Left lung (tissue), 4 donors: ENCODE measurements at regions not wholly inside any gene's neighbourhood (a gene's known extent, or its start where the extent isn't known, plus 50 kb on each side); places are given as distances from the start of the nearest gene placed in this dataset.

ENCODE experiments used
- ATAC-seq: fragments of 200-7000 bp; cut with Tn5 transposase; one replicate; pipeline ENCODE4 v1.9.1; 2020; ENCODE audit warnings: moderate library complexity
- DNase-seq, 4 donors: peaks; one replicate each; pipeline ENCODE4 v3.0.0-alpha.2; 2013 to 2020
- H3K27ac ChIP-seq, 2 donors: fragments of 200-600 bp; sonication (generic) in 1 of 2; one replicate each; pipeline versions ENCODE4 v1.5.0 to v1.8.0; 2020 to 2021
- H3K27me3 ChIP-seq, 2 donors: fragments of 200-600 bp; sonication (generic) in 1 of 2; one replicate each; pipeline versions ENCODE4 v1.5.0 to v1.8.0; 2020 to 2021
- H3K36me3 ChIP-seq, 2 donors: fragments of 200-600 bp; sonication (generic) in 1 of 2; one replicate each; pipeline versions ENCODE4 v1.5.0 to v1.8.0; 2020 to 2021
- H3K4me1 ChIP-seq, 2 donors: fragments of 200-600 bp; one replicate each; pipeline ENCODE4 v1.8.0; 2021
- H3K4me3 ChIP-seq, 2 donors: fragments of 200-600 bp; sonication (generic) in 1 of 2; one replicate each; pipeline versions ENCODE4 v1.5.0 to v1.8.0; 2020 to 2021; ENCODE audit warnings: mild to moderate bottlenecking in 1 of 2
- H3K9me3 ChIP-seq, 2 donors: fragments of 200-600 bp; sonication (generic) in 1 of 2; one replicate each; pipeline versions ENCODE4 v1.5.0 to v1.8.0; 2020 to 2021
- intact Hi-C, 2 donors: fragments of 100-400 bp; cut with DNase I; formaldehyde crosslinking; loops; one replicate each; pipeline versions ENCODE4 v1.11.2 to v1.14.2; 2022
- TF ChIP-seq, protein P1 (sequence below), 2 donors: fragments of 200-600 bp; sonication (generic) in 1 of 2; IDR thresholded peaks; one replicate each; pipeline versions ENCODE4 v1.5.0 to v1.8.0; 2021; ENCODE audit warnings: antibody characterized with exemption in 2 of 2
- donor health status: DM: no; HTN: yes; CAD: no.
- donor health status: DM: no; HTN: no; CAD: no.

DNA sequence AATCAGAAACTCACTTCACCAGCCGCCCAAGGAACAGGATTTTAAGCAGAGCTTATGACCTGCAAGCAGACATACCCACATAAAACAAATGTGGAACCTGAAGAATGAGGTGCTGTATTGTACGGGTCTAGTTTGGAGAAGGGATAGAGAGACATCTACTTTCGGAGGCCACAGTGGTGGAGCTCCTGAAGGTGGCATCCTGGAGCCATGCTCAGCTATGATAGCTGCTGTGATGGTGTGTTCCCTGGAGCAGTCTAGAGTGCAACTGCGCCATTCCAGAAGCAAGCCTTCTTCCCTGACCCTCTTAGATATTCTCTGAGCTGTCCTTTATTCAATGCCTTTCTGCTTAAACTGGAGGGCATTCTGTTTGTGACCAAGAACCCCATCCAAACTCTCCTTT, 402.6 kb downstream of the FUT8 start:
- Histone ChIP-seq H3K9me3 (no peaks in the 10 kb centered on the region), H3K4me3 (no peak overlapping the region), H3K27ac (no peak overlapping the region), H3K4me1 (no peaks in the 10 kb centered on the region), H3K36me3 (no peaks in the 10 kb centered on the region), H3K27me3 (no peaks in the 10 kb centered on the region)
- ATAC-seq (no peak), DNase-seq (no peak)
- TF ChIP-seq, protein P1, sequence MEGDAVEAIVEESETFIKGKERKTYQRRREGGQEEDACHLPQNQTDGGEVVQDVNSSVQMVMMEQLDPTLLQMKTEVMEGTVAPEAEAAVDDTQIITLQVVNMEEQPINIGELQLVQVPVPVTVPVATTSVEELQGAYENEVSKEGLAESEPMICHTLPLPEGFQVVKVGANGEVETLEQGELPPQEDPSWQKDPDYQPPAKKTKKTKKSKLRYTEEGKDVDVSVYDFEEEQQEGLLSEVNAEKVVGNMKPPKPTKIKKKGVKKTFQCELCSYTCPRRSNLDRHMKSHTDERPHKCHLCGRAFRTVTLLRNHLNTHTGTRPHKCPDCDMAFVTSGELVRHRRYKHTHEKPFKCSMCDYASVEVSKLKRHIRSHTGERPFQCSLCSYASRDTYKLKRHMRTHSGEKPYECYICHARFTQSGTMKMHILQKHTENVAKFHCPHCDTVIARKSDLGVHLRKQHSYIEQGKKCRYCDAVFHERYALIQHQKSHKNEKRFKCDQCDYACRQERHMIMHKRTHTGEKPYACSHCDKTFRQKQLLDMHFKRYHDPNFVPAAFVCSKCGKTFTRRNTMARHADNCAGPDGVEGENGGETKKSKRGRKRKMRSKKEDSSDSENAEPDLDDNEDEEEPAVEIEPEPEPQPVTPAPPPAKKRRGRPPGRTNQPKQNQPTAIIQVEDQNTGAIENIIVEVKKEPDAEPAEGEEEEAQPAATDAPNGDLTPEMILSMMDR (IDR thresholded peaks at IDR 0.05): no peak
- intact Hi-C loops: no loop called here

DNA sequence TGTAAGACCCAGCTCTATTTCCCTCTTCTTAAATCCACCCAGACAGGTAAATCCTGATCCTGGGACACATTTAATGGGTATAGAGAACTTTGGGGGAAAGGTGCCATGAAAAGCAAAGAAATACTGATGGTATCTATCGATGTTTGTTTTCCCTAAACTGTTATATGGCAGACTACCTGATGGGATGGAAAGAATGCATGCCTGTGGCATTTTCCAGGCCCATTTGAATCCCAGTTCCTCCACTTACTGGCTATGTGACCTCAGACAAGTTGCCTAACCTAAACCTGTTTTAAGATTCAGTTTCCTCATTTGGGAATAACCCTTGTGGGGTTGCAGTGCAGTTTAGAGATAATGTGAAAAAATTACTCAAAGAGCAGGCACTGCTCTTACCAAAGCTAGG, 404.5 kb downstream of the FUT8 start:
- no peaks in the 10 kb centered on the region for H3K4me1 ChIP-seq
- DNase-seq (no peak), ATAC-seq (no peak)
- TF ChIP-seq, protein P1 (IDR thresholded peaks at IDR 0.05): no peak
- intact Hi-C loops: no loop called here
- H3K27me3 ChIP-seq: no peaks in the 10 kb centered on the region
- no peaks in the 10 kb centered on the region for H3K9me3 ChIP-seq
- no peak overlapping the region for H3K27ac ChIP-seq
- H3K4me3 ChIP-seq: no peak overlapping the region
- H3K36me3 ChIP-seq: no peaks in the 10 kb centered on the region

DNA sequence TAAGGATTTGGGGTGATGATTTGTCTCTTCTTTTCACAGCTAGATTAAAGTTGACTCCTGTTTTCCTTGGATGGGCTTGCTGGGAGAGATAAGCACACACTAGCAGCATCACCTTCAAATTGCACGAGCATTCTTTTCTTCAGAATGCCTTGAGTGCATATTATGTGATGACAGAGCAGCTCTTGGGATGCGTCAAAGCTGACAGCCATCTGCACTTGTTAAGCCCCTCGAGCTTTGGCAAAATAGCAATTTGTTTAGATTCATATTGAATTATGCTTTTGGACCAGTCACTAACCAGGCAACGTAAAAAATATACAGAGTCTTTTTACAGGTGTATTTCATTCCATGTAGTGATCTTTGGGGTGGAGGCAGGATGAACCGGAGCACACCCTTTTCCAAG, 407.0 kb downstream of the FUT8 start:
- intact Hi-C loops: no loop called here
- no peak overlapping the region for H3K4me3 ChIP-seq
- DNase-seq (no peak), ATAC-seq (no peak)
- no peaks in the 10 kb centered on the region for H3K4me1 ChIP-seq
- no peaks in the 10 kb centered on the region for H3K27me3 ChIP-seq
- H3K36me3 ChIP-seq: no peaks in the 10 kb centered on the region
- no peaks in the 10 kb centered on the region for H3K9me3 ChIP-seq
- H3K27ac ChIP-seq: no peak overlapping the region
- TF ChIP-seq, protein P1 (IDR thresholded peaks at IDR 0.05): no peak

DNA sequence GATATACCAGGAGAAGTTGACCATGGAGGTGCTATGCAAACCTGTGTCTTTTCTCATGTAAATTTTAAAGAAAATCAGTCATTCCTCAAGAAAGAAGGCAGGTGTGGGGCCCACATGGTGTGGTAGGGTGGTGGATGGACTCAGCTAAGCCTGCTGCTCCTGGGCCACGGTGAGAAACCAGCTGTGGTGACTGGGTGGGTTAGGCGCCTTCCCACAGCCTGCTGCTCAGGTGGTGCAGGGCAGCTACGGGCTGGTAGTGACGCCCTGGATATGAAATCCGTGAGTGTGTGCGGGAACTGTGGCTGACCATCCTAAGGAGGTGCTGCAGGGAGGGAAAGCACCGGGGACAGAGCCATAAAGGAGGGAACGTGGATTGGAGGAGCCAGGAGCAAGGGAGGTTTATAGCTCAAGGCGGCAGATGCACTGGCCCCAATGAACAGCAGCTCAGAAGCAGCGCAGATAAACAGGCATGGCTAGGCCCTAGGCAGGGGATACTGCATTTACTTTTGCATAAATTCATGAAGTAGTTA, 408.8 kb downstream of the FUT8 start:
- intact Hi-C loops: loop anchor here in 1 of 2 donors (10.0 kb wide), 2 partner anchors 406 to 656 kb away; partner anchors contain the start of gene FUT8
- Histone ChIP-seq H3K36me3 (no peaks in the 10 kb centered on the region), H3K4me3 (no peak overlapping the region), H3K4me1 (no peaks in the 10 kb centered on the region), H3K9me3 (no peaks in the 10 kb centered on the region), H3K27me3 (peaks cover 0 to 7% of the 10 kb centered on the region in 2 donors), H3K27ac (no peak overlapping the region)
- TF ChIP-seq, protein P1 (IDR thresholded peaks at IDR 0.05): no peak
- ATAC-seq (no peak), DNase-seq (no peak)

DNA sequence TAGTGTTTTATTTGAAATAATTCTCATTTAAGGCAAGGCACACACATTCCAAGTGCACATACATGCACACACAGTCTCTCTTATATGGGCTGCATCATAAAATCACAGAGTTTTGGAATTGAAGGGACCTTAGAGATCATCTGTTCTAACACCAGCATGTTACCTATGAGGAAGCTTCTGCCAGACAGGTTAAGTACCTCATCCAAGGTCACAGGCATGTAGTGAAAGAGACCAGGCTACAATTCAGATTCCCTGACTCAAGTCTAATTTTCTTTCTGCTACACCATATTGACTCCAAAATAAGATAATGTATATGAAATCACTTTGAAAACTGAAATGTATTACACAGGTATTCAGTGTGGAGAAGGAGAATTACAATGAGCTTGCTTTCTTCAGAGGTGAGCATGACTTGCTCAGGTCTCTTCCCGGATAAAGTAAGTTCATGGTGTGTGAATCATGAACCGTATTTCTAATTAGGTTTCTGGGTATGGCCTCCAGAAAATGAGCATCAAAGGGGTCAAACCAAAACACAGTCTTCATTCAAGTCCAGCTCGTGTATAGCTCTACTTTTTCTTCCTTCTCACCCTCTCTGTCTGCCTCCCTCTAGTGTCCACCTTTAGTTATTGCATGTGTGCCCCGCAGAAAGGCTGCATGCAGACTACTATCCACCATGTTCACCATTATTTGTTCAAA, 411.9 kb downstream of the FUT8 start:
- Histone ChIP-seq H3K4me1 (no peaks in the 10 kb centered on the region), H3K27me3 (peaks cover 0 to 13% of the 10 kb centered on the region in 2 donors), H3K9me3 (no peaks in the 10 kb centered on the region), H3K27ac (no peak overlapping the region), H3K36me3 (no peaks in the 10 kb centered on the region), H3K4me3 (no peak overlapping the region)
- DNase-seq: peak in 2 of 4 donors; percentile 47 to 69
- ATAC-seq: peak; percentile 98
- TF ChIP-seq, protein P1 (IDR thresholded peaks at IDR 0.05): peak; percentile 88 to 91
- intact Hi-C loops: loop anchor here in 1 of 2 donors (10.0 kb wide), 2 partner anchors 410 to 660 kb away; partner anchors contain the start of gene FUT8
